Choroid plexus epithelial cell (primary cell): ENCODE measurements at regions not wholly inside any gene's neighbourhood (a gene's known extent, or its start where the extent isn't known, plus 50 kb on each side); places are given as distances from the start of the nearest gene placed in this dataset.

Source experiments
- DNase-seq: peaks from one replicate; pipeline ENCODE4 v3.0.0-alpha.2; 2010; ENCODE audit warnings: low read depth
- H3K4me3 ChIP-seq: 2 replicates; pipeline ENCODE4 v1.5.1; 2011; ENCODE audit warnings: low read depth, mild to moderate bottlenecking, control low read depth, low read length, moderate library complexity
- TF ChIP-seq, protein P1 (sequence below): conservative IDR thresholded peaks from 2 replicates; pipeline ENCODE4 v1.5.1; 2011; ENCODE audit warnings: low read depth, mild to moderate bottlenecking, control low read depth, inconsistent platforms, low read length, moderate library complexity

DNA sequence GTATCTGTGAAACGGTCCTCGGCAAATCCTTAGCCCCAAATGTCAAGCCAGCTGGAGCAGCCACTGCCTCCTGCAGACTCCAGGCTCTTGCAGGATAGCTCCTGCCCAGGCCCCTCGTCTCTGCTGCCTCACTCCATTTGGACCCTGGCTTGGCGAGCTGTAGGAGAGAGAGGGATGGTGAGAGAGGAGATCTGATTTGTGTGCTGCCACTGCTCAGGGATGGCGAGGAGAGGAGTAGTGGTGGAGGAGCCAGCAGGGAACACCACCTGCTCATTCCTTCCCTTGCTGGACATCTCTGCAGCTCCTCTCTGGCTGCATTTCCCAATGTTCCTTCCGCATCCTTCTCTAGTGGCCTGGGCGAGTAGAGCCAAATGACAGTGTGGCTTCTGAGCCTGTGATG, 109.1 kb upstream of the NCK2 start:
- H3K4me3 ChIP-seq, result no peak overlapping the region
- no peak for DNase-seq
- TF ChIP-seq, protein P1, sequence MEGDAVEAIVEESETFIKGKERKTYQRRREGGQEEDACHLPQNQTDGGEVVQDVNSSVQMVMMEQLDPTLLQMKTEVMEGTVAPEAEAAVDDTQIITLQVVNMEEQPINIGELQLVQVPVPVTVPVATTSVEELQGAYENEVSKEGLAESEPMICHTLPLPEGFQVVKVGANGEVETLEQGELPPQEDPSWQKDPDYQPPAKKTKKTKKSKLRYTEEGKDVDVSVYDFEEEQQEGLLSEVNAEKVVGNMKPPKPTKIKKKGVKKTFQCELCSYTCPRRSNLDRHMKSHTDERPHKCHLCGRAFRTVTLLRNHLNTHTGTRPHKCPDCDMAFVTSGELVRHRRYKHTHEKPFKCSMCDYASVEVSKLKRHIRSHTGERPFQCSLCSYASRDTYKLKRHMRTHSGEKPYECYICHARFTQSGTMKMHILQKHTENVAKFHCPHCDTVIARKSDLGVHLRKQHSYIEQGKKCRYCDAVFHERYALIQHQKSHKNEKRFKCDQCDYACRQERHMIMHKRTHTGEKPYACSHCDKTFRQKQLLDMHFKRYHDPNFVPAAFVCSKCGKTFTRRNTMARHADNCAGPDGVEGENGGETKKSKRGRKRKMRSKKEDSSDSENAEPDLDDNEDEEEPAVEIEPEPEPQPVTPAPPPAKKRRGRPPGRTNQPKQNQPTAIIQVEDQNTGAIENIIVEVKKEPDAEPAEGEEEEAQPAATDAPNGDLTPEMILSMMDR, result no peak

DNA sequence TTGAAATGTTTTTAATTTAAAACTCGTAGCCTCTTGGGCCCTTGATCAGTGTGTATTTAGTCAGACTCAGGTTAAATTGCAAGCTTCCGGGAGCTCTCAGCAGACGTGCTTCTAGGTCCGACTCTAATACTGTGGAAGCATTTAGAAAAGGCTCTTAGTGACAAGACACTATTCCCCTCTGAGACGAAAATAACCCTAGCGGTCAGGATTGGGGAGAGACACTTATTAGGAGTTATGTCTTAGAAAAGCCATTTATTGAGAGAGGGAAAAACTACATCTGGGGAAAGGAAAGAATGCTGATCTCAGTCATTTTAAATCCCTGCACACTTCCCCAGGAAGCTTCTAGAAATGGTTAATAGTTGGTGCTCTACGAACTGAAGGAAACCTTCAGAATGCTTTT, 110.5 kb upstream of the NCK2 start:
- TF ChIP-seq, protein P1, result peak; percentile 14
- no peak overlapping the region for H3K4me3 ChIP-seq
- DNase-seq, result peak; percentile 18

DNA sequence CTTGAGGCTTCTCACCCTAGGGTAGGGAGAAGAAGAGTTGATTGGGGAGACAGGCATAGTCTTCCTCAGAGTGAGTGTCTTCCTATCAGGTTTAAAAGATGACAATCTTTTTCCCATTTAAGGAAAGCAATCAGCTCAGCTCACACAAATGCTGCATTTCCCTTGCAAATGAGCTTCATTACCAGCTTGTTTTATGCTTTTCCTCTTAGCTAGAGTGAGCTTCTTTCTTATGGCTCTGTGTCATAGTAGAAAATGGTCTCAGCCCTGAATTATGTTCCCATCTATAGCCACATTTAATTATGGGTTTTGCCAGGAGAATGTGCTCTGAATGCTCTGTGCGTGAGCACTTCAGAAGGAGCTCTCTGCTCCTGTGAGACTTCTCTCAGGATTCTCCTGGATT, 112.8 kb upstream of the NCK2 start:
- TF ChIP-seq, protein P1, result no peak

GRCh38 chr2:105631011-105631410, 113.7 kb upstream of the NCK2 start:
- TF ChIP-seq, protein P1, result no peak
- no peak for DNase-seq
- no peak overlapping the region for H3K4me3 ChIP-seq

More for the DNA sequence above, 112.8 kb upstream of the NCK2 start:
- no peak for DNase-seq
- H3K4me3 ChIP-seq, result no peak overlapping the region

- H3K4me3 ChIP-seq, result no peak overlapping the region
- TF ChIP-seq, protein P1, result no peak
- no peak for DNase-seq
Measured at GRCh38 chr2:105629634-105630033, 115.1 kb upstream of the NCK2 start.

DNA sequence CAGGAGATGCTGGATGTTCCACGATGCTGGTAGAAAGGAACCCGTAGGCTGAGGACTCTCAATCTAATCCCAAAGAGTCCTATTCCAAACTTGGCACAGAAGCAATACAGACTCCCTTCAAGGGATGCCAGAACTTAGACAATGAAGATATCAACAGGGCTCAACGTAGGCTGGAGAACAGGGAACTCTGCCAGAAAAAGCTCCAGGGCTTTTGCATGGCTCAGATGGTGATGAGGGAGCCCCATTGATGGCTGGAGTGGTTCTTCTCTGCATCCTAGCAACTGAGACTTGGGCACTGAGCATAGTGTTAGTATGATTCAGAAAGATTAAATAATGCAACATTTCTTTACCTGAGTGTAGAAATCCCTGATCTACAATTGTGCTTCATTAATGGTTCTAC, 117.2 kb upstream of the NCK2 start:
- TF ChIP-seq, protein P1, result no peak
- no peak for DNase-seq
- H3K4me3 ChIP-seq, result no peak overlapping the region

DNA sequence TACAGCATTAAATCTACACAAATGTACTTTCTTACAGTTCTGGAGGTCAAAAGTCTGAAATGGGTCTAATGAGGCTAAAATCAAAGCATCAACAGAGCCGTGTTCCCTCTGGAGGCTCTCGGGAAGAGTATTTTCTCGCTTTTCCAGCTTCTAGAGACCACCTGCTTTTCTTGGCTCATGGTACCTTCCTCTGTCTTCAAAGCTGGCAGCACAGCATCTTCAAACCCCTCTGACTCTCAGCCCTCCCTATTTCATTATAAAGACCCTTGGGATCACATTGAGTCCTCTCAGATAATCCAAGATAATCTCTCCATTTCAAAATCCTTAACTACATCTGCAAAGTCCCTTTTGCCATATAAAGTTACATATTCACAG, 117.8 kb upstream of the NCK2 start:
- no peak for DNase-seq
- TF ChIP-seq, protein P1, result no peak
- no peak overlapping the region for H3K4me3 ChIP-seq
